ENCODE measurements at regions not wholly inside any gene's neighbourhood (a gene's known extent, or its start where the extent isn't known, plus 50 kb on each side); places are given as distances from the start of the nearest gene placed in this dataset.

DNA sequence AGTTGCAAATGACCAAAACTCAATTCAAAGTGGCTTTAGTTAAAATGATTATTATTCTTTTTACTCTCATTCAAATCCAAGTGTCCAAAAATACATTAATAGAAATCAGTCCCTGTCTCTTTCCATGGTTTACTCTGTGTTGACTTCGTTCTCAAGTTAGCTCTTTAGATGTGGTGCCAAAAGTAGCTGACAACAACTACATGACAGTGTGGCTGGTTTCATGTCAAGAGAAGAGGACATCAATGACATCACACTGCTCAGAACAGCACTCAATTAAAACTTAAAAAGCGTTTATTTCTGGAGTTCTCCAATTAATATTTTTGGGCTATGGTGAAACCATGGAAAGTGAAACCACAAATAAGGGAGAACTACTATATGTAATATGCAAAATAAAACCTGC, 1746.9 kb downstream of the LRRC4C start:
- no peak for TF ChIP-seq EZH2 (IDR thresholded peaks at IDR 0.05; ENCODE audit: insufficient read depth, low read length)
- TF ChIP-seq, protein P1, sequence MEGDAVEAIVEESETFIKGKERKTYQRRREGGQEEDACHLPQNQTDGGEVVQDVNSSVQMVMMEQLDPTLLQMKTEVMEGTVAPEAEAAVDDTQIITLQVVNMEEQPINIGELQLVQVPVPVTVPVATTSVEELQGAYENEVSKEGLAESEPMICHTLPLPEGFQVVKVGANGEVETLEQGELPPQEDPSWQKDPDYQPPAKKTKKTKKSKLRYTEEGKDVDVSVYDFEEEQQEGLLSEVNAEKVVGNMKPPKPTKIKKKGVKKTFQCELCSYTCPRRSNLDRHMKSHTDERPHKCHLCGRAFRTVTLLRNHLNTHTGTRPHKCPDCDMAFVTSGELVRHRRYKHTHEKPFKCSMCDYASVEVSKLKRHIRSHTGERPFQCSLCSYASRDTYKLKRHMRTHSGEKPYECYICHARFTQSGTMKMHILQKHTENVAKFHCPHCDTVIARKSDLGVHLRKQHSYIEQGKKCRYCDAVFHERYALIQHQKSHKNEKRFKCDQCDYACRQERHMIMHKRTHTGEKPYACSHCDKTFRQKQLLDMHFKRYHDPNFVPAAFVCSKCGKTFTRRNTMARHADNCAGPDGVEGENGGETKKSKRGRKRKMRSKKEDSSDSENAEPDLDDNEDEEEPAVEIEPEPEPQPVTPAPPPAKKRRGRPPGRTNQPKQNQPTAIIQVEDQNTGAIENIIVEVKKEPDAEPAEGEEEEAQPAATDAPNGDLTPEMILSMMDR (IDR thresholded peaks at IDR 0.05; ENCODE audit: insufficient read depth, low read depth, low read length) = no peak

DNA sequence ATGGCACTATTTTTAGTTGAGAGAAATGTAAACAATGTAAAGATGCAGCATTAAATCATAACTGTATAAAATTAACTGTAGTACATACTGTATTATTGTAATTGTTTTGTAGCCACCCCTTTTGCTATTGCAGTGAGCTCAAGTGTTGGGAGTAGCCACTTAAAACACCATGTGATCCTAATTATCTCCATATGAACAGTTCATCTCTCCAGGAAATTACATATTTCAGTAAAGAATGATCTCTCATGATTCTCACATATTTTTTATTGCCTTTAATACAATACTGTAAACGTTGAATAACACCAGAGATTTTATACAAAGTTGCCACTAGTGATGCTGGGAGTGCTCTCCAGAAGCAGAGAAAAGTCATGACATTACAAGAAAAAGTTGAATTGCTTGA, 1768.6 kb downstream of the LRRC4C start:
- H3K4me1 ChIP-seq (ENCODE audit: insufficient read depth, low read length) = no peaks in the 10 kb centered on the region
- DNase-seq (ENCODE audit: low read depth) (no peak), FAIRE-seq (no peak)
- H3K4me3 ChIP-seq (ENCODE audit: insufficient read depth, low read depth, low read length) = no peak overlapping the region
- H3K9me3 Mint-ChIP-seq (ENCODE audit: unreplicated experiment) = no peaks in the 10 kb centered on the region
- TF ChIP-seq, protein P1 (IDR thresholded peaks at IDR 0.05; ENCODE audit: insufficient read depth, low read depth, low read length) = no peak
- no peak for TF ChIP-seq EZH2 (IDR thresholded peaks at IDR 0.05; ENCODE audit: insufficient read depth, low read length)
- H3K4me3 Mint-ChIP-seq (ENCODE audit: unreplicated experiment) = no peak overlapping the region
- H4K20me1 ChIP-seq (ENCODE audit: insufficient read depth, low read length) = no peaks in the 10 kb centered on the region
- no peak overlapping the region for H3K27ac Mint-ChIP-seq (ENCODE audit: unreplicated experiment)
- H2AFZ ChIP-seq (ENCODE audit: low read depth, low read length) = no peak overlapping the region
- H3K9me3 ChIP-seq (ENCODE audit: insufficient read depth, low read depth, low read length) = no peaks in the 10 kb centered on the region
- no peaks in the 10 kb centered on the region for H3K27me3 ChIP-seq (ENCODE audit: insufficient read depth, low read length)
- H3K36me3 ChIP-seq (ENCODE audit: insufficient read depth, low read length) = no peaks in the 10 kb centered on the region
- H3K9ac ChIP-seq (ENCODE audit: low read length) = no peak overlapping the region
- no peaks in the 10 kb centered on the region for H3K36me3 Mint-ChIP-seq (ENCODE audit: low read depth, unreplicated experiment)
- H3K27ac ChIP-seq (ENCODE audit: low read depth, low read length) = no peak overlapping the region
- H3K4me2 ChIP-seq (ENCODE audit: low read length) = no peak overlapping the region
- no peaks in the 10 kb centered on the region for H3K27me3 Mint-ChIP-seq (ENCODE audit: low read depth, unreplicated experiment)
- H3K79me2 ChIP-seq (ENCODE audit: insufficient read depth, low read length) = no peaks in the 10 kb centered on the region
- no peaks in the 10 kb centered on the region for H3K4me1 Mint-ChIP-seq (ENCODE audit: low read depth, unreplicated experiment)

More for the DNA sequence above, 1746.9 kb downstream of the LRRC4C start:
- Mint-ChIP-seq H3K27me3 (ENCODE audit: low read depth, unreplicated experiment) (no peaks in the 10 kb centered on the region), H3K4me1 (ENCODE audit: low read depth, unreplicated experiment) (no peaks in the 10 kb centered on the region), H3K27ac (ENCODE audit: unreplicated experiment) (no peak overlapping the region), H3K36me3 (ENCODE audit: low read depth, unreplicated experiment) (no peaks in the 10 kb centered on the region), H3K4me3 (ENCODE audit: unreplicated experiment) (no peak overlapping the region), H3K9me3 (ENCODE audit: unreplicated experiment) (no peaks in the 10 kb centered on the region)
- no peak for DNase-seq (ENCODE audit: low read depth)
- FAIRE-seq = no peak
- Histone ChIP-seq H3K4me2 (ENCODE audit: low read length) (no peak overlapping the region), H4K20me1 (ENCODE audit: insufficient read depth, low read length) (no peaks in the 10 kb centered on the region), H3K4me3 (ENCODE audit: insufficient read depth, low read depth, low read length) (no peak overlapping the region), H3K27me3 (ENCODE audit: insufficient read depth, low read length) (no peaks in the 10 kb centered on the region), H3K4me1 (ENCODE audit: insufficient read depth, low read length) (no peaks in the 10 kb centered on the region), H2AFZ (ENCODE audit: low read depth, low read length) (no peak overlapping the region), H3K9me3 (ENCODE audit: insufficient read depth, low read depth, low read length) (no peaks in the 10 kb centered on the region), H3K36me3 (ENCODE audit: insufficient read depth, low read length) (no peaks in the 10 kb centered on the region), H3K79me2 (ENCODE audit: insufficient read depth, low read length) (no peaks in the 10 kb centered on the region), H3K9ac (ENCODE audit: low read length) (no peak overlapping the region), H3K27ac (ENCODE audit: low read depth, low read length) (no peak overlapping the region)

DNA sequence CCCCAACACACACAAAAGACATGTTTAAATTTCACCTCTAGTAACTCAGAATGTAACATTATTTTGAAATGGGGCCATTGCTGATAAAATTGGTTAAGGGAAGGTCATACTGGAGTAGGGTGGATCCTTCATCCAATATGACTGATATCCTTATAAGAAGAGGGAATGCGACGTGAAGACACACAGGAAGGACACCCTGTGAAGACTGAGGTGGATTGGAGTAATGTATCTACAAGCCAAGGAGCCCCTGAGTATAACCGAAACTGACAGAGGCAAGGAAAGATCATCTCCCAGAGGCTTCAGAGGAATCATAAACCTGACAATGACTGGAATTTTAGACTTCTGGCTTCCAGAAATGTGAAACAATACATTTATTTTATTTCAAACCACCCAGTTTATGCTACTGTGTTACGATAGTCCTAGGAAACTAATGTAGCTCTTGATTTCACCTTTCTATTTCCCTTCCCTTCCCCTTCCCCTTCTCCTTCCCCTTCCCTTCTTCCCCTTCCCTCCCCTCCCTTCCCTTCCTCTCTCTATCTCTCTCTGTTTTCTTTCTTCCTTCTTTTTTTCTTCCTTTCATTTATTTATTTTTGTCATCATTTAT, 1775.4 kb downstream of the LRRC4C start:
- Mint-ChIP-seq H3K9me3 (ENCODE audit: unreplicated experiment) (peaks cover 7% of the 10 kb centered on the region), H3K4me1 (ENCODE audit: low read depth, unreplicated experiment) (peaks cover 4% of the 10 kb centered on the region), H3K4me3 (ENCODE audit: unreplicated experiment) (no peak overlapping the region), H3K36me3 (ENCODE audit: low read depth, unreplicated experiment) (no peaks in the 10 kb centered on the region), H3K27me3 (ENCODE audit: low read depth, unreplicated experiment) (no peaks in the 10 kb centered on the region), H3K27ac (ENCODE audit: unreplicated experiment) (no peak overlapping the region)
- FAIRE-seq (no peak), DNase-seq (ENCODE audit: low read depth) (no peak)
- Histone ChIP-seq H3K9me3 (ENCODE audit: insufficient read depth, low read depth, low read length) (peaks cover 4% of the 10 kb centered on the region), H3K4me3 (ENCODE audit: insufficient read depth, low read depth, low read length) (no peak overlapping the region), H3K79me2 (ENCODE audit: insufficient read depth, low read length) (no peaks in the 10 kb centered on the region), H3K4me1 (ENCODE audit: insufficient read depth, low read length) (no peaks in the 10 kb centered on the region), H3K27ac (ENCODE audit: low read depth, low read length) (no peak overlapping the region), H3K27me3 (ENCODE audit: insufficient read depth, low read length) (no peaks in the 10 kb centered on the region), H3K36me3 (ENCODE audit: insufficient read depth, low read length) (no peaks in the 10 kb centered on the region), H3K4me2 (ENCODE audit: low read length) (no peak overlapping the region), H4K20me1 (ENCODE audit: insufficient read depth, low read length) (no peaks in the 10 kb centered on the region), H3K9ac (ENCODE audit: low read length) (no peak overlapping the region), H2AFZ (ENCODE audit: low read depth, low read length) (no peak overlapping the region)
- TF ChIP-seq, protein P1 (IDR thresholded peaks at IDR 0.05; ENCODE audit: insufficient read depth, low read depth, low read length) = no peak
- no peak for TF ChIP-seq EZH2 (IDR thresholded peaks at IDR 0.05; ENCODE audit: insufficient read depth, low read length)
